NCI-H1930 (cell line): ENCODE measurements at regions not wholly inside any gene's neighbourhood (a gene's known extent, or its start where the extent isn't known, plus 50 kb on each side); places are given as distances from the start of the nearest gene placed in this dataset.
"Not testable (repeated sequence)": the region's sequence is repeated elsewhere in the genome, so short reads cannot be mapped to it uniquely, and the experiment has no call there.

Experiments used
- DNase-seq, 2 experiments: peaks; one replicate each; lab custom pipeline; 2025; lab: John Stamatoyannopoulos, UW

GRCh38 chr4:177948853-177949252 lies 506.6 kb upstream of the AGA start:
- no peak for DNase-seq

GRCh38 chr4:177951026-177951425 lies 508.8 kb upstream of the AGA start:
- DNase-seq, result no peak

GRCh38 chr4:177952723-177953122 lies 510.5 kb upstream of the AGA start:
- no peak for DNase-seq

GRCh38 chr4:177957596-177958360 lies 515.5 kb upstream of the AGA start:
- DNase-seq, result no peak

- DNase-seq, result no peak
Measured at GRCh38 chr4:177960566-177960965, 518.3 kb upstream of the AGA start.

- no peak for DNase-seq
Measured at GRCh38 chr4:177961761-177962380, 519.6 kb upstream of the AGA start.

- no peak for DNase-seq
Measured at GRCh38 chr4:177964061-177964460, 521.8 kb upstream of the AGA start.

GRCh38 chr4:177964693-177965168 lies 522.5 kb upstream of the AGA start:
- no peak for DNase-seq

- no peak for DNase-seq
Measured at GRCh38 chr4:177967328-177967727, 525.1 kb upstream of the AGA start.

GRCh38 chr4:177968817-177969442 lies 526.7 kb upstream of the AGA start:
- no peak for DNase-seq

- no peak for DNase-seq
Measured at GRCh38 chr4:177974461-177974860, 532.2 kb upstream of the AGA start.

GRCh38 chr4:177975315-177975987 lies 533.2 kb upstream of the AGA start:
- DNase-seq, result no peak

GRCh38 chr4:177986236-177986635 lies 544.0 kb upstream of the AGA start:
- DNase-seq, result no peak

GRCh38 chr4:177987896-177988295 lies 545.7 kb upstream of the AGA start:
- DNase-seq, result no peak

- DNase-seq, result no peak
Measured at GRCh38 chr4:177989503-177990201, 547.4 kb upstream of the AGA start.

- no peak for DNase-seq
Measured at GRCh38 chr4:178003098-178003657, 560.9 kb upstream of the AGA start.

GRCh38 chr4:178010596-178010995 lies 568.4 kb upstream of the AGA start:
- DNase-seq, result no peak

- not testable (repeated sequence) for DNase-seq
Measured at GRCh38 chr4:178015046-178015445, 572.8 kb upstream of the AGA start.

- no peak for DNase-seq
Measured at GRCh38 chr4:178026999-178027398, 584.8 kb upstream of the AGA start.

GRCh38 chr4:178027796-178028195 lies 585.6 kb upstream of the AGA start:
- DNase-seq, result no peak

GRCh38 chr4:178028481-178028880 lies 586.2 kb upstream of the AGA start:
- no peak for DNase-seq
